H1 (cell line): ENCODE measurements at regions not wholly inside any gene's neighbourhood (a gene's known extent, or its start where the extent isn't known, plus 50 kb on each side); places are given as distances from the start of the nearest gene placed in this dataset.

Experiments used
- RBBP5 ChIP-seq: IDR thresholded peaks from 2 replicates; pipeline ENCODE4 v1.7.1; 2012; ENCODE audit warnings: low read depth, mild to moderate bottlenecking, inconsistent platforms, low read length, moderate library complexity, borderline replicate concordance
- SAP30 ChIP-seq: fragments of 300-600 bp; sonication (generic); IDR thresholded peaks from 2 replicates; pipeline ENCODE4 v1.7.1; 2012; ENCODE audit warnings: low read length, moderate library complexity, mild to moderate bottlenecking, inconsistent platforms; ENCODE audit not compliant: insufficient read depth, insufficient replicate concordance
- TBP ChIP-seq: IDR thresholded peaks from 2 replicates; pipeline ENCODE4 v1.6.1; 2011; ENCODE audit warnings: low read depth, low read length, improper control_type of control experiment

DNA sequence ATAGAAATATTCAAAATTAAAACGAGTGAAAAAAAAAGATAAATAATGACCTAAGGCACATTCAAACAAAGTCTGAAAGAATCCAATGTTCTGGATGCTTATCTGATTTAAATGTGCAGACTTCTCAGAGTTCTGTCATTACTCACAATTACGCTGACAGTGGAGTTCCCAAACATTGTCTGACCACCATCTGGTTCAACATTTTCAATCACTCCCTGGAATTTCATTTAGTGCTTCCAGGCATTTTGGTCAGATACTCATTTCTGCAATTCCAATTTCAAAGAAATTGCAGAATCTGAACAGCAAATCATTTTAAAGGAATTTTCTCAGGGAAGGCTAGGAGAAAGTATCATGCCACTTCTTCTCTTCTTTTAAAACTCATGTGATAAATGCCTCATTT, 398.2 kb upstream of the PDE3A start (continued):
- TF ChIP-seq TBP = no peak
- TF ChIP-seq RBBP5 = no peak
- TF ChIP-seq SAP30 = no peak
- TF ChIP-seq, all 59 proteins: peak for 0
